ENCODE measurements at regions not wholly inside any gene's neighbourhood (a gene's known extent, or its start where the extent isn't known, plus 50 kb on each side); places are given as distances from the start of the nearest gene placed in this dataset.

- no peak for TF ChIP-seq CTCF (IDR thresholded peaks at IDR 0.05)
- no peak for TF ChIP-seq POLR2A (IDR thresholded peaks at IDR 0.05)
Measured at GRCh38 chr2:236714080-236714479, 144.5 kb downstream of the ACKR3 start.
